B cell (primary cell): ENCODE measurements at regions not wholly inside any gene's neighbourhood (a gene's known extent, or its start where the extent isn't known, plus 50 kb on each side); places are given as distances from the start of the nearest gene placed in this dataset.

Source experiments
- ATAC-seq: fragments of 200-7000 bp; cut with Tn5 transposase; one replicate; pipeline ENCODE4 v1.10.0; 2021; ENCODE audit warnings: low read depth, mild to moderate bottlenecking, moderate number of reproducible peaks, moderate library complexity
- CTCF ChIA-PET: fragments of 350-600 bp; sonication (Branson Sonifier 250); formaldehyde crosslinking; loops from one replicate; lab custom pipeline; 2021; ENCODE audit warnings: antibody characterized with exemption, inconsistent platforms; lab: Charles Lee
- POLR2A ChIA-PET: fragments of 350-600 bp; sonication (Branson Sonifier 250); formaldehyde crosslinking; loops from one replicate; lab custom pipeline; 2021; ENCODE audit warnings: antibody characterized with exemption; lab: Charles Lee
- DNase-seq: peaks from one replicate; pipeline ENCODE4 v3.0.0; 2013
- H2AFZ ChIP-seq: 2 replicates; pipeline ENCODE4 v1.6.1; 2012; ENCODE audit warnings: mild to moderate bottlenecking, low read depth, low read length; ENCODE audit not compliant: insufficient read depth, poor library complexity, severe bottlenecking
- H3K27ac ChIP-seq, 2 donors: 1 replicate in 1 of 2; 2 replicates in 1 of 2; pipeline ENCODE4 v1.5.1; 2012 to 2013; ENCODE audit warnings: low read length in 2 of 2, mild to moderate bottlenecking in 2 of 2, moderate library complexity in 1 of 2
- H3K27me3 ChIP-seq, 4 experiments: fragments of 200-600 bp in 1 of 4; sonication (generic) in 1 of 4; replicated peaks in 1 of 4; 1 replicate in 2 of 4; 2 replicates in 2 of 4; pipeline versions ENCODE4 v1.6.1 to v1.7.0; 2013 to 2016; ENCODE audit warnings: low read length in 3 of 4, mild to moderate bottlenecking in 2 of 4, mixed read lengths in 1 of 4, moderate library complexity in 1 of 4; ENCODE audit not compliant: insufficient read depth in 4 of 4, control insufficient read depth in 3 of 4; ENCODE audit errors: control extremely low read depth in 1 of 4
- H3K36me3 ChIP-seq, 2 experiments: replicated peaks in 1 of 2; 1 replicate in 1 of 2; 2 replicates in 1 of 2; pipeline versions ENCODE4 v1.6.1 to v1.7.1; 2013; ENCODE audit warnings: low read length in 1 of 2; ENCODE audit not compliant: insufficient read depth in 2 of 2, control insufficient read depth in 1 of 2; ENCODE audit errors: control extremely low read depth in 1 of 2, extremely low read depth in 1 of 2
- H3K4me1 ChIP-seq, 2 donors: fragments of 200-600 bp in 1 of 2; sonication (generic) in 1 of 2; 1 replicate in 1 of 2; 2 replicates in 1 of 2; pipeline versions ENCODE4 v1.5.1 to v1.6.1; 2013 to 2017; ENCODE audit warnings: low read length in 2 of 2; ENCODE audit not compliant: control insufficient read depth in 2 of 2, insufficient read depth in 2 of 2
- H3K4me2 ChIP-seq: replicated peaks from 2 replicates; pipeline ENCODE3; 2012; ENCODE audit warnings: mild to moderate bottlenecking, low read depth, low read length; ENCODE audit not compliant: poor library complexity, severe bottlenecking
- H3K4me3 ChIP-seq, 5 experiments: fragments of 200-600 bp in 1 of 5; sonication (generic) in 1 of 5; 1 replicate in 3 of 5; 2 replicates in 2 of 5; pipeline versions ENCODE4 v1.5.1 to v1.7.0; 2011 to 2016; ENCODE audit warnings: low read length in 4 of 5, mild to moderate bottlenecking in 4 of 5, low read depth in 2 of 5, control low read depth in 1 of 5, moderate library complexity in 1 of 5; ENCODE audit not compliant: insufficient read depth in 1 of 5; ENCODE audit errors: control extremely low read depth in 1 of 5, extremely low read depth in 1 of 5
- H3K79me2 ChIP-seq: fragments of 200-600 bp; sonication (generic); one replicate; pipeline ENCODE4 v1.6.0; 2016; ENCODE audit warnings: low read length; ENCODE audit not compliant: control insufficient read depth, insufficient read depth
- H3K9ac ChIP-seq: fragments of 200-600 bp; sonication (generic); 2 replicates; pipeline ENCODE4 v1.6.1; 2017; ENCODE audit warnings: mild to moderate bottlenecking, low read length, moderate library complexity
- H3K9me3 ChIP-seq, 3 donors: one replicate each; pipeline versions ENCODE4 v1.6.1 to v1.7.1; 2013; ENCODE audit warnings: low read length in 2 of 3; ENCODE audit not compliant: control insufficient read depth in 2 of 3, insufficient read depth in 1 of 3; ENCODE audit errors: control extremely low read depth in 1 of 3
- H4K20me1 ChIP-seq: 2 replicates; pipeline ENCODE4 v1.6.0; 2012; ENCODE audit warnings: mild to moderate bottlenecking, low read length; ENCODE audit not compliant: insufficient read depth, control insufficient read depth, poor library complexity, severe bottlenecking
- H3K27ac Mint-ChIP-seq: one replicate; pipeline ENCODE4 v1.8.0; 2021; ENCODE audit warnings: mixed read lengths
- H3K27me3 Mint-ChIP-seq: one replicate; pipeline ENCODE4 v1.8.0; 2021; ENCODE audit warnings: mixed read lengths
- H3K4me1 Mint-ChIP-seq: one replicate; pipeline ENCODE4 v1.8.0; 2021; ENCODE audit warnings: mixed read lengths
- H3K4me3 Mint-ChIP-seq: one replicate; pipeline ENCODE4 v1.8.0; 2021; ENCODE audit warnings: mixed read lengths
- H3K9me3 Mint-ChIP-seq: one replicate; pipeline ENCODE4 v1.8.0; 2022; ENCODE audit warnings: mixed read lengths; ENCODE audit not compliant: insufficient read depth
- EZH2 ChIP-seq: IDR thresholded peaks from 2 replicates; pipeline ENCODE4 v1.6.1; 2012; ENCODE audit warnings: borderline replicate concordance, low read depth, mild to moderate bottlenecking, moderate library complexity, low read length; ENCODE audit not compliant: insufficient read depth, poor library complexity, severe bottlenecking
- WGBS: methylation state at CpG from one replicate; pipeline ENCODE4 v1.1.5; 2013; ENCODE audit warnings: missing lambda C conversion rate; ENCODE audit not compliant: insufficient coverage; 5-methylcytosine and 5-hydroxymethylcytosine counted together
- intact Hi-C: fragments of 100-400 bp; cut with micrococcal nuclease; formaldehyde crosslinking; loops from one replicate; pipeline ENCODE4 v1.10.0; 2022
- TF ChIP-seq, protein P1 (sequence below): fragments of 200-600 bp; IDR thresholded peaks from one replicate; pipeline ENCODE4 v1.8.0; 2022; ENCODE audit warnings: antibody characterized with exemption, mild to moderate bottlenecking

- Histone ChIP-seq H3K79me2 (no peaks in the 10 kb centered on the region), H3K9ac (no peak overlapping the region), H3K9me3 (peaks cover 0 to 6% (median 0%) of the 10 kb centered on the region in 3 donors), H3K4me3 (no peak overlapping the region), H3K27ac (no peak overlapping the region), H3K27me3 (no peaks in the 10 kb centered on the region), H3K36me3 (no peaks in the 10 kb centered on the region), H2AFZ (no peak overlapping the region), H3K4me2 (no peak overlapping the region), H4K20me1 (no peaks in the 10 kb centered on the region), H3K4me1 (no peaks in the 10 kb centered on the region)
- WGBS, result no CpG with 5 or more reads among the region's 4 CpGs
- POLR2A ChIA-PET, result no interaction called here
- no peaks in the 10 kb centered on the region for H3K4me1 Mint-ChIP-seq
- no peaks in the 10 kb centered on the region for H3K9me3 Mint-ChIP-seq
- intact Hi-C loops, result no loop called here
- ATAC-seq (no peak), DNase-seq (no peak)
- TF ChIP-seq, protein P1, sequence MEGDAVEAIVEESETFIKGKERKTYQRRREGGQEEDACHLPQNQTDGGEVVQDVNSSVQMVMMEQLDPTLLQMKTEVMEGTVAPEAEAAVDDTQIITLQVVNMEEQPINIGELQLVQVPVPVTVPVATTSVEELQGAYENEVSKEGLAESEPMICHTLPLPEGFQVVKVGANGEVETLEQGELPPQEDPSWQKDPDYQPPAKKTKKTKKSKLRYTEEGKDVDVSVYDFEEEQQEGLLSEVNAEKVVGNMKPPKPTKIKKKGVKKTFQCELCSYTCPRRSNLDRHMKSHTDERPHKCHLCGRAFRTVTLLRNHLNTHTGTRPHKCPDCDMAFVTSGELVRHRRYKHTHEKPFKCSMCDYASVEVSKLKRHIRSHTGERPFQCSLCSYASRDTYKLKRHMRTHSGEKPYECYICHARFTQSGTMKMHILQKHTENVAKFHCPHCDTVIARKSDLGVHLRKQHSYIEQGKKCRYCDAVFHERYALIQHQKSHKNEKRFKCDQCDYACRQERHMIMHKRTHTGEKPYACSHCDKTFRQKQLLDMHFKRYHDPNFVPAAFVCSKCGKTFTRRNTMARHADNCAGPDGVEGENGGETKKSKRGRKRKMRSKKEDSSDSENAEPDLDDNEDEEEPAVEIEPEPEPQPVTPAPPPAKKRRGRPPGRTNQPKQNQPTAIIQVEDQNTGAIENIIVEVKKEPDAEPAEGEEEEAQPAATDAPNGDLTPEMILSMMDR, result no peak
- TF ChIP-seq EZH2, result no peak
- no peaks in the 10 kb centered on the region for H3K27me3 Mint-ChIP-seq
- H3K27ac Mint-ChIP-seq, result no peak overlapping the region
- H3K4me3 Mint-ChIP-seq, result no peak overlapping the region
- CTCF ChIA-PET, result no interaction called here
Measured at GRCh38 chr6:19551611-19552010, 285.6 kb upstream of the ID4 start.

DNA sequence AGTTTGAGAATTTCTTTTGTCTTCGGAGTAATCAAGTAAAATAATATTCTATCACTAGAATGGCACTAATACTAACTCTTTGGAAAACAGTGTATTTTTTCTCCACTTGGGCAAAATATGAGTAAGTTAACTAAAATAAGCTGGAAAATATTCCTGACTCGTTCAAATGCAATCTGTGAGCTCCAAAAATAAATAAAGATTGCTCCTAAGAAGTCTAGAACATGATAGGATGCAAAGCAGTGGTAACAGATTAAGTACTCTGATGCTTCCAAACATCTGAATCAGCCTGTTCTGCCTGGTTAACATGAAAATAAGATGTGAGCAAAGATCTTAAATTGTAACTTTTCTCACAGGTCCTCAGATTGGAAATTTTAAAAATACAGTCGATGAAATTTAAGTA is 285.1 kb upstream of the ID4 start:
- TF ChIP-seq EZH2, result no peak
- TF ChIP-seq, protein P1, result no peak
- DNase-seq (no peak), ATAC-seq (no peak)
- H3K27ac Mint-ChIP-seq, result no peak overlapping the region
- no CpG with 5 or more reads among the region's 3 CpGs for WGBS
- Histone ChIP-seq H3K79me2 (no peaks in the 10 kb centered on the region), H3K27me3 (no peaks in the 10 kb centered on the region), H3K4me1 (no peaks in the 10 kb centered on the region), H3K4me3 (no peak overlapping the region), H3K9me3 (peaks cover 0 to 6% (median 0%) of the 10 kb centered on the region in 3 donors), H4K20me1 (no peaks in the 10 kb centered on the region), H3K9ac (no peak overlapping the region), H3K36me3 (no peaks in the 10 kb centered on the region), H3K27ac (no peak overlapping the region), H3K4me2 (no peak overlapping the region), H2AFZ (no peak overlapping the region)
- H3K4me3 Mint-ChIP-seq, result no peak overlapping the region
- intact Hi-C loops, result no loop called here
- H3K4me1 Mint-ChIP-seq, result no peaks in the 10 kb centered on the region
- H3K27me3 Mint-ChIP-seq, result no peaks in the 10 kb centered on the region
- ChIA-PET CTCF (no interaction called here), POLR2A (no interaction called here)
- H3K9me3 Mint-ChIP-seq, result no peaks in the 10 kb centered on the region
